GM12875 (cell line): ENCODE measurements at regions not wholly inside any gene's neighbourhood (a gene's known extent, or its start where the extent isn't known, plus 50 kb on each side); places are given as distances from the start of the nearest gene placed in this dataset.

Experiments
- H3K4me3 ChIP-seq: one replicate; pipeline ENCODE4 v1.5.1; 2011; ENCODE audit warnings: low read depth, low read length, control low read depth
- TF ChIP-seq, protein P1 (sequence below): IDR thresholded peaks from 2 replicates; pipeline ENCODE4 v1.5.1; 2011; ENCODE audit warnings: low read depth, mild to moderate bottlenecking, control low read depth, inconsistent platforms, low read length, moderate library complexity, borderline replicate concordance; ENCODE audit not compliant: insufficient read depth

DNA sequence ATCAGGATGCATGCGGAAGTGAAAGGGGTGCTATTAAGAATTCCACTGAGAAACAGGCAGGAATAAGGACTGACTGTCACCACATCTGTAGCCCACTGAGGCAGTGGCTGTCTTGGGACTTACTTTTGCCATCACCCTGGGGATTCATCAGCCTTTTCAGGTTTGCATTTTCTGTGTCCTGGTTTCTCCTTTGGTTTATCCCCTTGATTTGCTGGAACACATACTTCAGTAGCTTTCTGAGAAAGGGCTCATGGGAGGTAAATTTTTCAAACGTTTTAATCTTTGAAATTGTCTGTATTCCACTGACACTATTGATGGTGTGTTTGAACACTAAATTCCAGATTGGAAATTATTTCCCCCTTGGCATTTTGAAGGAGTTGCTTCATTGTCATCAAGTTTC, 80.2 kb upstream of the ACTRT2 start:
- TF ChIP-seq, protein P1, sequence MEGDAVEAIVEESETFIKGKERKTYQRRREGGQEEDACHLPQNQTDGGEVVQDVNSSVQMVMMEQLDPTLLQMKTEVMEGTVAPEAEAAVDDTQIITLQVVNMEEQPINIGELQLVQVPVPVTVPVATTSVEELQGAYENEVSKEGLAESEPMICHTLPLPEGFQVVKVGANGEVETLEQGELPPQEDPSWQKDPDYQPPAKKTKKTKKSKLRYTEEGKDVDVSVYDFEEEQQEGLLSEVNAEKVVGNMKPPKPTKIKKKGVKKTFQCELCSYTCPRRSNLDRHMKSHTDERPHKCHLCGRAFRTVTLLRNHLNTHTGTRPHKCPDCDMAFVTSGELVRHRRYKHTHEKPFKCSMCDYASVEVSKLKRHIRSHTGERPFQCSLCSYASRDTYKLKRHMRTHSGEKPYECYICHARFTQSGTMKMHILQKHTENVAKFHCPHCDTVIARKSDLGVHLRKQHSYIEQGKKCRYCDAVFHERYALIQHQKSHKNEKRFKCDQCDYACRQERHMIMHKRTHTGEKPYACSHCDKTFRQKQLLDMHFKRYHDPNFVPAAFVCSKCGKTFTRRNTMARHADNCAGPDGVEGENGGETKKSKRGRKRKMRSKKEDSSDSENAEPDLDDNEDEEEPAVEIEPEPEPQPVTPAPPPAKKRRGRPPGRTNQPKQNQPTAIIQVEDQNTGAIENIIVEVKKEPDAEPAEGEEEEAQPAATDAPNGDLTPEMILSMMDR = no peak
- no peak overlapping the region for H3K4me3 ChIP-seq

DNA sequence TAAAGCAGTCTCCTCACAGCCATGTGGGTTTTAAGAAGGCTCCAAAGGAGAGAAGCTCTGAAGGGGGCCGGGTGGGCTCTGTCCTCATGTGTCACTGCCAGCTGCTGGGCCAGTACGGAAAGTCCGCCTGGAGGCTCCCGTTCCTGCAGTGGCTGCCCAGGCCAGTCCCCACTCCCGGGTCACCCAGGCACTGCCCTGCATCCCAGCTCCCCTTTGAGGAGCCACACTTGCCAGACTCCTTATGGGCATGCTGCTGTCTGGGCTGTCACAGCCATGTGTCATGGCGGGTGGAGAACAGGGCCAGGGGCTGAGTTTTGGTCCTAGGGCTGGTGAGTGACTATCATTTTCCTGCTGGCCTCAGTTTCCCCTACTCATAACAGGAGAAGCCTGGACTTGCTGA, 79.4 kb upstream of the ACTRT2 start:
- TF ChIP-seq, protein P1 = no peak
- no peak overlapping the region for H3K4me3 ChIP-seq

DNA sequence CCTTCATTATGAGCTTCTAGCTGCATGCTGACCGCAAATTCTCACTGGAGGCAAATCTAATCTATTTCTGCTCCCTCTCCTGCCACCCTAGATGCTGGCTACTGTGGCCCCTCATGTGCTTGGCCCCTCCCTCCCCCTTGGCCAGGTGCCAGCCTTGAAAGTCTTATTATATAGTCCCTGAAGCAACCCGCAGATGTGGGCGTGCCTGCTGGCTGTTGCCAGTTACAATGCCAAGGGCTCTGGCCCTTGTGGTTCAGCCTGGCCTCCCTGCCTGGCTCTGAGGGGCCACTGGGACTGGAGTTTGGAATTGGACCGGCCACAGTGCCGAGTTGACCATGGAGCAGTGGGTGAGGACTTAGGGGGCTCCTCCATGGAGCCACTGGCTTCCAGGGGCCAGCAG, 78.9 kb upstream of the ACTRT2 start:
- no peak overlapping the region for H3K4me3 ChIP-seq
- TF ChIP-seq, protein P1 = no peak

DNA sequence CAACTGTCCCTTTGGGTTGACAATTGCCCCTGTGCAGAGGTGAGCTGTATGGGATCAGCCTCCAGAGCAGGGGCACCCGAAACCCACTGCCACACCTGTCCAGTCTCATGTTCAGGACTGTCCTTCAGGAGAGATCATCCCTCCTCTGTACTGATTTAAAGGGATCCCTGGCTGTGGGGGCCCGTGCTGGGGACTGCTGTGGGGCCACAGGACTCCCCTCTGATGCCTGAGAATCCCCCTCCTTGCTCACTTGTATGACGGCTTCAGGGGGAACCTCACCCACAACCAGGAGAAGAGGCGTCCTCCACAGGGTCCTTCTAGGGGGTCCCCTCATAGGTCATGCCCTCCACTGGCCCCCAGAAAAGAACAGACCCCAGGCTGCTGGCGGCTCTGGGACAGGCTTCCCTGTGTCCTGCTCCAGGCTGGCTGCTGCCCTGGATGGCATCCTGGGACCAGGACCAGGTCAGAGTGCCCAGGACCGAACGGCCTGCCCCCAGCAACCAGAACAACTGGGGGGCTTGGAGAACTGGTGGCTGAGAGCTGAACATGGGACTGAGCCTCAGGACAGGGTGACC, 77.5 kb upstream of the ACTRT2 start:
- TF ChIP-seq, protein P1 = no peak
- H3K4me3 ChIP-seq = no peak overlapping the region

DNA sequence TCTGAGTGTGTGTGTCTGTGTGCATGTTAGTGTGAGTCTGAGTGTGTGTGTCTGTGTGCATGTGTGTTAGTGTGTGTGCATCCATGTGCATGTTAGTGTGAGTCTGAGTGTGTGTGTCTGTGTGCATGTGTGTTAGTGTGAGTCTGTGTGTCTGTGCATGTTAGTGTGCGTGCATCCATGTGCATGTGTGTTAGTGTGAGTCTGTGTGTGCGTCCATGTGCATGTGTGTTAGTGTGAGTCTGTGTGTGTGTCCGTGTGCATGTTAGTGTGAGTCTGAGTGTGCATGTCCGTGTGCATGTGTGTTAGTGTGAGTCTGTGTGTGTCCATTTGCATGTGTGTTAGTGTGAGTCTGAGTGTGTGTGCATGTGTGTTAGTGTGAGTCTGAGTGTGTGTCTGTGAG, 76.6 kb upstream of the ACTRT2 start:
- no peak overlapping the region for H3K4me3 ChIP-seq
- TF ChIP-seq, protein P1 = no peak

DNA sequence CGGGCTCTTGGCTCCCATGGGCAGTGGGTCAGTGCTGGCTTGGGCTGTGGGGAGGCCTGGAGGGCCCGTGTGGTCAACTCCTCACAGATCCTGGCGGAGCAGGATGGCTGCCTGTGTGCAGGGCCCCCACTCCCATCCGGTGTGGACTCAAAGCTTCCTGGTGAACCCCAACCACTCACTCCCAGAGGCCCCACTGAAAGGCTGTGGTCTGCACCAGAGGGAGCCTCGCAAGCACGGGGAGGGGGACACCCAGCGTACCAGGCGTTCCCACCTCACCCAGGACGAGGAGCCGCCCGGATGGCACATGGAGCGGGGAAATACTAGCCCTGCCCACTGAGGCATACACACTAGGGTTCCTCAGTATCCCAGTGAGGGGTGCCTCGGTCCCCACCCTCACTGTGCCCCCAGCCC, 75.4 kb upstream of the ACTRT2 start:
- no peak overlapping the region for H3K4me3 ChIP-seq
- TF ChIP-seq, protein P1 = no peak

DNA sequence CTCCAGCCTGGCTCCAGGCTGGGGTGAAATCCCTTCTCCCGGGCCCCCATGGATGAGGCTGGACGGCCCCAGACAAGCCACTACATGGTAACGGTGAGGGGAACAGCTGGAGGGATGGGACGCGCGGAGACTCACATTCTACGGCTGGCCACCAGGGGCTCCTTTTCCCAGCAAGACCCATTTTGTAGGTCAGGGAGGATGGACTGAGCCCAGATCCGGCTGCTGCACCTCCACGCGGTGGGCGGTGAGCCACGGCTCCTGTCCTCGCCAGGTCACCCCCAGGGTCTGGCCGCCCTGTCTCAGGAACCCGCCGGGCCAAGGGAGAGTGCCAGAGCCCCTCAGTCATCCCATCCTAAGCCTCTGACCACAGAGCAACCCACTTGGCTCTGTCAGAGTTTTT, 75.0 kb upstream of the ACTRT2 start:
- TF ChIP-seq, protein P1 = no peak

More for the DNA sequence above, 75.0 kb upstream of the ACTRT2 start:
- no peak overlapping the region for H3K4me3 ChIP-seq
